HG02759 (cell line): ENCODE measurements at regions not wholly inside any gene's neighbourhood (a gene's known extent, or its start where the extent isn't known, plus 50 kb on each side); places are given as distances from the start of the nearest gene placed in this dataset.

Experiments used
- ATAC-seq: cut with Tn5 transposase; IDR thresholded peaks from one replicate; pipeline ENCODE4 v1.9.1; 2021; ENCODE audit warnings: mild to moderate bottlenecking, moderate library complexity; ENCODE audit not compliant: unreplicated experiment

DNA sequence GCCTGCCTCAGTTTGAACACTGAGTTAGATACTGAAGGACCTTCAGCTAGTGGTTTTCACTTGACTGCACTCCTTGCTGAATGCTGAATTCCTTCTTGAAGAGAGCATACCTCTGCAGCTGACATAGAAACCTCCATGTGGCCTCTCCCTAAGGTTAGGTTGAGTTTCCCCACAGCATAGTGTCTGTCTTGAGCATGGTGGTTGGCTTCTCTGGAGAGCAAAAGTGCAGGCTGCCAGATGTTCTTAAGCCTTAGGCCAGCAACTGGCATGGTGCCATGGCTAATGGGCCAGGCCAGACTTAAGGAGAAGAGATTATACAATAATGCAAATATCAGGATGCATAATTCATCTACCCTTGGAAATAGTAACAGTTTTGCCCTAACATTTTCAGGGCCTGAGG is 545.6 kb upstream of the ZNF385D start:
- ATAC-seq, result no peak

DNA sequence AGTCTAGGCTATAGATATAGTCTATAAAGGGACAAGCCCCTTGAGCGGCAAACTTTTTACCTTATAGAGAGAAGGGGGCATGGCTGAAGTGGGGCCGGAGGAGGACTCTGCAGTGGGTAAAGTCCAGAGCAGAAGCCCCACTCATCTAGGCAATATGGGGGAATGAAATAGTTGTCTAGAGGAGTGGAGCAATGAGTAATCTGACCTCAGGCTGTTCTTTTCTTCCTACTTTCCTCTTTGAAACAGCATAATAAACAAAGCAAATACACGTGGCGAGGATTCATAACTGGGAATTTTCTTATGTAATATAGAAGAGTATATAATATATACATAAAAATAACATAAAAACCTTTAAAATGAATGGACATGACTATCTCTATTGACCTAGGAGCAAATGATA is 546.4 kb upstream of the ZNF385D start:
- no peak for ATAC-seq

DNA sequence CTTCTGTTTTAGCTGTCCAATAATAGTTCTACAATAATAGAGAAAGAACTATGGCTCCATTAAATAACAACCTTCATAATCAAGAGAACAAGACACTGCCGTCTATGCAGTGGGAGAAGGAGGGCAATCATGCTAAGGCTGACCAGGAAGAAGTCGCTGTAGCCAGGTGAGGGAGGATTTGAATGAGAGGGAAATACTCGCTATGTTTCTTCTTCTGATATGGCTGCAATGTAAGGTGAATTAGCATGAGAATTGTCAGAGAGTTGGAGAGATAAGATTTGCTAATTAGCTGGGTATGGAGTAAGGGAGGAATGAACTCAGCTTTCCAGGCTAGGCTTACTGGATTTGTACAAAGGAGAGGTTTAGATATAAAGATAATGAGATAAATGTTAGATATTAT is 555.4 kb upstream of the ZNF385D start:
- no peak for ATAC-seq

DNA sequence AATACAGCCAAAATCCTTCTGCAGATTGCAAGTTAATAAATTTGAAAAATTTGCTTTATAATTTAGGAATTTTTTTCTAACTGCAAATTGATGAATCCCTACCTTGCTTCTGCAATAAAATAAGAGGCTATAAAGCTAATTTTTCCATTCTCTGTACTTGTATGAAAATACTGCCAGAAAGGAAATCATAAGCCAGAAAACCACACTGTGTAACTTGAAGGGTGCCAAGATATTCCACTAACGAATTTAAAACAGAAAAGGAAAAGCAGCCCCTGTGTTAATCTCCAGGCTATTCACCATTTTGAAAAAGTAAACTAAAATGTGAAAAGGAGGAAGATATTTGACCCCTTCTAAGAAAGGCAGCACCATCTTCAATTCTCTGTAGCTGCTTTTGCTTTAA is 557.9 kb upstream of the ZNF385D start:
- no peak for ATAC-seq

DNA sequence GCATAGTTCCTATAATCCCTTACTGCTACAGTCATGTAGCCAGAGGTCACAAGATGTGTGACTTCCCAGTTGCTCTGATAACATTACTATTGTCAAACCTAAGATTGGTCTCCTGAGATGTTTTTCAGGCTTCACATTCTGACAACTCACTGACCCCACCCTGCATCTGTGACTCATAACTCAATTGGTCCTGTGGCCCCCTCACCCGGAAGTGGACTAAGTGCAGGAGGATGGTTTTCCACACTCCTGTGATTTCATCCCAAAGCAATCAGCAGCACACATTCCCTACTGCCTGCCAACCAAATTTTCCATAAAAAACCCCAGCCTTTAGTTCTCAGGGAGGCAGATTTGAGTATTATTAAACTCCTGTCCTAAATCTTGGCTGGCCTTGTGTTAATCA is 564.9 kb upstream of the ZNF385D start:
- no peak for ATAC-seq

DNA sequence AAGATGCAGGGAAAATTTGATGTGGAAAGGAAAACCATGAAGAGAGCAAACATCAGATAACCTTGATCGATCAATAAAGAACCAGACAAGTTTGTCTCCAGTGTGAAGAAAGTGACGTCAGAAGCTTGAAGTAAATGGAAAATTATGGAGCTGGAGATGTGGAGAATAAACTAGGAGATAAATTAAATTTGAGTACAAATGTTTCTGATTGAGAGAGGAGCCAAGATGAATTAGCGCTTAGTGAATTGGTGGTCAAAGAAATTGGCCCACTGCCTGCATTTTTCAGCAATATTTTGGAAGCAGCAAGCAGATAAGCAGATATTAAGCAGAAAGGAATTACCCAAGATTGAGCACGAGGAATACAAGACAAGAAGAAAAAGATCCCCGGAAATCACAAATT is 567.3 kb upstream of the ZNF385D start:
- ATAC-seq, result no peak

DNA sequence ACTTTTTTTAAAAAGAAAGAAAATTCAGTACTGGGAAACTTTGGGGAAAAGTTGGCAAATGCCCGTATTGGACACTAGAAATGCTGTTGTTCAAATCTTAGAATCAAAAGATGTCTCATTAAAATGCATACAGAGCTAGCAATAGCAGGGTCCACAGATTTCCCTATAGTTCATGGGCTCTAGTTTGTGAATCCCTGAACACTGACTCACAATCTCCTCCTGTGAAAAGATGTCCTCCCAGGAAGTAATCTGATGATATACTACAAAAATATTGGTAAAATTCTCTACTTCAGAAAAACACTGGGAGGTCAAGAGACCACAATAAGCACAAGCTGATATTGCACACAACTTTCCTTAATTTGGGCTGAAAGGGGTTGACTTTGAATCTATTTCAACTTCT is 568.4 kb upstream of the ZNF385D start:
- no peak for ATAC-seq

DNA sequence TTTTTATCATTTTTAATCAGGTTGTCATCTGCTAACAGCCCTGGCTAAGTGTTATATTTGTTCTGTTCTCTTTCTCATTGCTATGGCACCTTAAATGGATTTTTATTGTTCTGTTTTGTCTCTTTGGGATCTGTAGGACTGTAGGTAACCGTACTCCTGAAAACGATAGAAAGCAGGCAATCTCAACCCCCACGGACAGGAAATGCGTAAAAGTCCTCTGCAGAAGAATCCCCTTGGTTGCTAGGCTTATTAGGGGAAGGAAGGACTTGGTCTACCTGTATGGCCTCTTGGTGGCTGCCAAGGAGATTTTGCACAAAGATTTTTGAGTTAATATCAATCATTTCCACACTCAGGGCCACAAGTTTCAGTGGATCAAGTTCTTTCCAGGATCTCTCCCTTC is 571.9 kb upstream of the ZNF385D start:
- ATAC-seq, result no peak

DNA sequence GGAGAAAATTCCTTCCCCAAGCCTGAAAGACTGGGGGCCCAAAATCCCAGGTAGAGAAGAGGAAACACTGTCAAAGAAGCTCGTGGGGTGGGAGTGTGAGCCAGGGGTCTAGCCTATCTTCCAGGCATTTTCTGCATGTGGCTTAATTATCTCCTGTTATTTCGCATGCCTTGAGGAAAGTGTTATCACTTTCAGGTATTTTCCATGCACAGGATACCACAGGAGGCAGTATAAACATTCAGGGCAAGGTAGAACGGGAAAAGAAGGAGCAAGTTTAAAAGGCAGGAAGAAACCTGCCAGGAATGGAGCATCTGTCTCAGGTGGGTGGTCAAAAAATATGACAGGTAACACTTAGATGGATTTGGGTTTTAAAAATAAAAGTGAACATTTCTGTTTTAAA is 575.3 kb upstream of the ZNF385D start:
- no peak for ATAC-seq

DNA sequence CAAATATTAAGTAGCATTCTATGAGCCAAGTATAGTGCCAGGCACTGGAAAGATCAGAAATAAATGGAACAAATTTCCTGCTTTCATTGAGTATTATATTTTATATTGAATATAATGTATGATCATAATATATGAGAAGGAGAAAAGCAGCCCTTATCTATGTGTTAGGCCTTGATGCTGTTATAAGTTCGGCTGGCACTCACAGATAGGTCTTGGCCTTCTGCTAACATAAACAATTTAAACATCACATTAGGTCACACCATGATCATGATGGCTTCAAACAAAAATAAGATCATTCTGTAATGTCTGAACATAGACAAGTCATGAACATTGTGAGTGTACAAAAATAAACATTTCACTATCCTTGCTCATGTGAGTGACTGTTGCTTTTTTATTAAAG is 584.0 kb upstream of the ZNF385D start:
- no peak for ATAC-seq

DNA sequence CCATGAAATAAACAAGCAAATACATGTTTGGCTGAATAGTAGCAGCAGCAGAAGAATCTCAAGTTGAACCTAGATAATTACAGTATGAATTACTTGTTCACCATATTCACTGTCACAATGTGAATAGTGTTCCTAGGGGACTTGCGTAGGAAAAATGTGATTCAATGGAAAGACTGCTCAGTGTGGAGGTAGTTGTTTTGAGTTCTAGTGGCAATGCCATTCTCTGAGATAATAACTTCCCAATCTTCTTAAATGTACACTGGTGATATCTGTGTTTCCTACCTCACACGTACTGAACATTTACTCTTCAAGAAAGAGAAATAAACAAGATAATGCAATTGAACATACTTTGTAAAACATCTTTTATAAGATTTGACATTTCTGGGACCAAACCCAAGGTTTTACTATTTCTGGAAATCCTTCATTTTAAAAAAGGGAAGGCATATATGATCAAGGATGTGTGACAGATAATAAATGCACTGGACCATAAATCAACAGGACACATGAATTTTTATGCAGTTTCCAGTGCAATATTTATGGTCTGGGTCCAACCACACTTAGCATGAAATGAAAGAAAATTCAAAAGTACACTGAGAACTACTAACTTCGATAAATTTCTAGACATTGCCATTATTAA is 598.3 kb upstream of the ZNF385D start:
- ATAC-seq, result no peak

DNA sequence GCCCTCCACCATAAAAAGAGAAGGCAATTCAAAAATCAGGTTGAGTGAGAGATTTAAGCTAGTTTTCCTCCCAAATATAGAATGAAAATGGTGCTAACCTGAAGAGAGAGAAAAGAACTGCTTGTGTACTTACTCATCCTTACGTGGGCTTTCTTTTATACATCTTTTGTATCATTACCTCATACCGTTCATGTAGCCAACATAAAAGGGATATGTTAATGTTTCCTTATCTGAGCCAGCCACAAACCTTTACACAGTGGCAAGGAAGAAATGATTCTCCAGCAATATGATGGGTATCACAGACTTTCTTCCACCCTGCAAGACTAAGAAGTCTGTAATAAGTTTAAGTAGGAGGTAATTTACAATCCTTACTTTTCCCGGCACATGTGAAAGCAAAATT is 600.8 kb upstream of the ZNF385D start:
- ATAC-seq, result no peak

DNA sequence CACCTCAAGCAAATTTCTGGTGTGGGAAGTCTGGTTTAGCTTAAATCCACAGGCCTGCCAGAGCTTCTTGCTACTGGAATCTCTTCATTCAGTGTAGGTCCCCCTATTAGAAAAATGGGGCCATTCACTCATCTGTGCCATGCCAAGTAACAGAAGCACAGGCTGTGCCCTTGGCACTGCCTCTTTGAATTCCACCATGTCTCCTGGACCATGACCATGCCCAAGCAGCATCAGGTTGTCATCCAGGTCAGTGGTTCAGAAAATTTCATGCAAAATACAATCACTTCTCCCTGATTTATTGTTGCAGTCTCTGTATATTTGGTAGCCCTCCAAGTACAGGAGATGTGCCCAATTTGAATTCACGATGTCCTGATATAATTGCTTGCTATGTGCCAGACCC is 602.1 kb upstream of the ZNF385D start:
- no peak for ATAC-seq

DNA sequence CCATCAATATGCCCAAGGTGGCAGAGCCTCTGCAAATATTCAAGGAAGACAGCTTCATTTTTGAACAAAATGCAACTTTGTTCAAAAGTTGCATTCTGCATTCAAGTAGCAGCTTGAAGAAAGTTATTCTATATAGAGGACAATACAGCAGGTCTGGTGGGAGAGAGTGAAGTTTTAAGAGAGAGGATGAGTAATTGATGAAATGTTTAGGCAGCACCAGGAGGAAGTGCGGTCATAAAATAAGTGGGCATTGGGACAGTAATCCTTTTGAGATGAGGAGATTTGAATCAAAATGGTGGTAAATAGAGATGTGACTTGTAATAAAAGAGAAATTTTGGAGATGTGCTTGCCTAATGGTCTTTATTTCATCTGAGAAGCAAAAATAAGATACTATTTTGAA is 607.3 kb upstream of the ZNF385D start:
- no peak for ATAC-seq

DNA sequence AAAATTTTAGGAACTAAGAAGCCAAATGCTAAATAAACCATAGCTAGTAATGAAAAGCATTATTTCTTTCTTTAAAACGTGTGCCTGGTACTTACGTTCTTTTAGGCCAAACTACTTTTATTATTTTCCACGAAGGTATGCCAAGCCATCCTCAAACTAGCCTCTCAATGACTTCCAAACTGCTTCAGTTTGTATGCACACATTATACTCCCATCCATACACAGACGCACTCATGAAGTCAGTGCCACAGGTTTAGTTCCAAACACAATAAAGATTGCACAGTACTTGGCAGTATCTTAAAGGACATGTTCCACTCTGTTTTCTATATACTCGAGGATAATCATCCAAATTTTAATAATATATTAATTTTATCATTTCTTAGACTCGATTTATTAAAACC is 609.2 kb upstream of the ZNF385D start:
- ATAC-seq, result no peak

DNA sequence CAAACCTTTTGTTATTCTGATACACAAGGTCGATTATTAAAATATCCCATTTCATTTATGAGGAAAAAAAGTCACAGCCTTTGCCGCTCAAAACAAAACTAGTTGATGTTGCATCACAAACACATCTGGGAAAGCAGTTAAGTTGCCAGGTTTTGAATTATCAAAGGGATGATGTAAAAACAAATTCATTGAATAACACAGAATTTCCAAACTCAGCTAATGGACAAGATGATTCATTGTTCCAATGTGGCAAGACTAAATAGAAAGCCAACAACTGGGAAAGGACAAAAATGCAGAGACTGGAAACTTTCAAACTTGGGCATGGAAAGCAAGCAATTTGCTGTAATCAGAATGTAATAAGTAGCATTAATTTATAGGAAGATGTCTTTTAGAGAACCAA is 610.0 kb upstream of the ZNF385D start:
- ATAC-seq, result no peak

DNA sequence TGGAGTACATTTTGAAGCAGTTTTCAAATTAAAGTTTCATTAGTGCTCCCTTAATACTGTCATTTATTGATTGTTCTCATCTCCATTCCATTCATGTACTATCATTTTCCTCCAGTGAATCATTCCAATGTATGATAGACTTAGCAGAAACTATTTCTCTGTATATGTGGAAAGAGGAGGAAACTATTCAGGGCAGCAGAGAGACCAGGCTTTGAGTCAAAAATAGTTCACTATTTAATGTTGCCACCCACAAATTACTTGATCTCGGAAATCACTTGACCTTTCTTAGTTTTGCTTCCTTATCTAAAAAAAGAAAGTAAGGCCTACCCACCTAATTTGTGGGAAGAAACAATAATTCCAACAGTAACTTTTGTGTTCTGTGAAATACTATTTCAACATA is 610.5 kb upstream of the ZNF385D start:
- no peak for ATAC-seq

DNA sequence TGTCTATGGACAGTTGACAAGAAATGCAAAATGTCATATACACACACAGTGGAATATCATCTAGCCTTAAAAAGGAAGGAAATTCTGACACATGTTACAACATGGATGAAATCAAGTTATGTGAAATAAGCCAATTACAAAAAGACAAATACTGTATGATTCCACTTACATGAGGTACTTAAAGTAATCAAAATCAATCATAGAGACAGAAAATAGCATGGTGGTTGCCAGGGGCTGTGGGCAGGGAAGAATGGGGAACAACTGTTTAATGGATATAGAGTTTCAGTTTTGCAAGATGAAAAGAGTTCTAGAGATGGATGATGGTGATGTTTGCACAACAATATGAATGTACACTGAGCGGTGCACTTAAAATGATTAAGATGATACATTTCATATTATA is 613.8 kb upstream of the ZNF385D start:
- ATAC-seq, result no peak

DNA sequence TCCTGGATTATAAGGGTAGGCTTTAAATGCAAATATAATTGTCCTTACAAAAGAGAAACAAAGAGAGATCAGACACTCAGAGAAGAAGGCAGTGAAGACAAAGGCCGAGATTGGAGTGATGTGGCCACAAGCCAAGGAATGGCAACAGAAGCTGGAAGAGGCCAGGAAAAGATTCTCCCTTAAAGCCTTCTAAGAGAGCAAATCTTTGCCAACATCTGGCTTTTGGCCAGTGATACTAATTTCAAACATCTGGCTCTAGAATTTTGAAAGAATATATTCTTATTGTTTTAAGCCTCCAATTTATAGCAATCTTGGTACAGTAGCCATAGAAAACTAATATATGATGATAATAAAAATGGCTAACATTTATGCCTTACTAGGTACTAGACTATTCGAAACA is 615.8 kb upstream of the ZNF385D start:
- ATAC-seq, result no peak

DNA sequence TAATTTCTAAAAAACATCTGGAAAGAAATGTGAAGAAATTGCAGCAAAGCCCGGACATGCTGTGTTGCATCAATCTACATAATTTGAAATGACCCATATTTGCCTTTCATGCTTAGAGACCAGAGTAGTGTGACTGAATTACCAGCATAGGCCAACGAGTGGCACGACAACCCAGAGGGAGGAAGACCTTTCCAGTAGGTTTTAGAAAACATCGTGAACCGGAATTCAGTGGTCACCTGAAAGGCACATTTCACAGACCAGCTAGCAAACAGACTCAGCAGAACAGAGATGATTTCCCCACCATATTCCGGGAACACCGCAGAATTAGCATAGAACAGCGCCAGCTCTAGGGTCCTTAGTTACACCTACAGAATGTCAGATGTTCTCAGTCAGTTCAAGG is 620.0 kb upstream of the ZNF385D start:
- no peak for ATAC-seq

DNA sequence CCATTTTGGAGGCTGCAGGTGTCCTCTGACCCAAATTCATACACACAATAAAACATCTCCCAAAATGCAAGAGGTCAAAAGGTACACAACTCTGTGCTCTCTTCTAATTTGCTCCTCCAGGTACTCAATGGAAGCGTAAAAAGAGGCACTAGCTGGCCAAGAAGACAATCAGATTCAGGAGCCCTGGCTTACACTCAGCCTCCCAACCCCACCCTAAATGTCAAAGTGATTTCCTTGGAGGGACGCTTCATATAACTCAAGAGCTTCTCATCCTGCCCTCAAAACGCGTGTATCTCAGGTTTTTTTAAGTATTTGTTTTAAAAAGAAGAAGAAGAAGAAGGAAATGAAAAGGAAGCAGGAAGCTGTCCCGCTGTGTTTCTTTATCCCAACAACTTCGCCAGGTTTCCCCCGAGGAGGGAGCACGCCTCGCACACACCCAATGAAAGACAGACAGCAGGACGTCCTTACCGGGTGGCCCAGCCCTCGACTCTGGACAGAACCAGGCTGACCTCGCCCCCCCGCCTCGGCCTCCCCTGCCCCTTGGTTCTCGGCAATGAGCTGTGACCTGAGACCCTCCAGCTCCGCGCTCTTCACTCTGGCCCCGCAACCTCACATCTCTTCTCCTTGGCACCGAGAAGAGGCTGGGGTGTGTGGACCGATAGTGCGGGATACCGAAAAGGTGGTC is 620.7 kb upstream of the ZNF385D start:
- no peak for ATAC-seq

DNA sequence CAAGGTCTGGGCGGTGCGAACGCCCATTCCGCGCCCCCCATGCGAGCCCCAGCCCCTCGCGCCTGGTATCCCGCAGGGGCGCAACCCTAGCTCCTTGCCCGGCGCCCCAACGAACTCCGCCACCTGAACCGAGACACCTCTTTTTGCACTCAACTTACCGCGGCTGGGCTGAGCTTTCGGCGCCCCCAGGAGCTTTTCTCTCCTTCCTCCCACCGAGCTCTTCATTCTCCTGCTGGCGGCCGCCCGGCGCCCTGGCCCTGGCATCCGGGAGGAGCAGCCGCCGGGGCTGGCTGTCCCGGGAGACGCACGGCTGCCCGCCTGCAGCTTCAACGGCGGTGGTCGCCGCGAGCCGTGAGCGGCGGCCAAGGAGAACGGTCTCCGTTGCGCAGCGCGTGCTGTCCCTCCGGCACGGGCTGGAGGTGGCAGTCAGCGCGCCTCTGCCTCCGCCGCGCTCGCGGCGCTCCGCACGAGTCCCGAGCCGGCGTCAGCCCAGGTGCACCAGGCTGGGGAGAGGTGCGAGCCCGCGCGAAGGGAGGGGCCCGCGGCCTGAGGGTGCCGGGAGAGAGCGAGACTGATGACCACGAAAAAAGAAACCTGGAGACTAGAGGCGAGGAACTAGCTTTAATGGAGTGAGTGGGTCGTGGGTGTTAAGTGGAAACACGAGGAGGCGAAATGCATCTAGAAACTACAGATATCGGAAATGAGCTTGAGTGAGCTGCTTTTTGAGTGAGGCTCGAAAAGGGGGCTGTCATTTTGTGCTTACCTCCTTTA is 621.5 kb upstream of the ZNF385D start:
- ATAC-seq, result no peak
